ENCODE measurements at regions not wholly inside any gene's neighbourhood (a gene's known extent, or its start where the extent isn't known, plus 50 kb on each side); places are given as distances from the start of the nearest gene placed in this dataset.

GRCh38 chr11:15843309-15843872 lies 513.0 kb downstream of the SOX6 start (continued):
- TF ChIP-seq RAD21 (IDR thresholded peaks at IDR 0.05; ENCODE audit: low read depth) = no peak
- no peak for TF ChIP-seq YY1 (IDR thresholded peaks at IDR 0.05; ENCODE audit: extremely low read depth, insufficient replicate concordance, low read depth, low read length)
- TF ChIP-seq FOSL1 (IDR thresholded peaks at IDR 0.05; ENCODE audit: low read depth) = no peak
- TF ChIP-seq REST (IDR thresholded peaks at IDR 0.05; ENCODE audit: low read depth) = no peak
- TF ChIP-seq EGR1 (IDR thresholded peaks at IDR 0.05; ENCODE audit: low read depth) = no peak
- no peak for TF ChIP-seq SP1 (IDR thresholded peaks at IDR 0.05; ENCODE audit: low read depth)
- TF ChIP-seq CEBPB (IDR thresholded peaks at IDR 0.05; ENCODE audit: low read depth) = no peak
- TF ChIP-seq POLR2AphosphoS5 (IDR thresholded peaks at IDR 0.05; ENCODE audit: low read depth, low read length) = no peak
- no peak for TF ChIP-seq EZH2phosphoT487 (IDR thresholded peaks at IDR 0.05; ENCODE audit: borderline replicate concordance)

- Histone ChIP-seq H3K9me2 (ENCODE audit: insufficient read depth) (no peaks in the 10 kb centered on the region), H2AFZ (ENCODE audit: low read depth, low read length, poor library complexity, severe bottlenecking) (no peak overlapping the region), H3K4me3 (replicated peaks in 1 of 2; ENCODE audit: low read depth in 1 of 2, low read length in 2 of 2) (no peak overlapping the region), H3K36me3 (ENCODE audit: control insufficient read depth in 1 of 2, insufficient read depth in 2 of 2, low read length in 2 of 2) (no peaks in the 10 kb centered on the region), H3K9me3 (ENCODE audit: control insufficient read depth in 1 of 2, insufficient read depth in 1 of 2, low read depth in 1 of 2, low read length in 2 of 2) (no peaks in the 10 kb centered on the region), H3K4me2 (ENCODE audit: low read length) (no peak overlapping the region), H3K27me3 (ENCODE audit: insufficient read depth, low read length) (peaks cover 32% of the 10 kb centered on the region), H3K79me2 (ENCODE audit: insufficient read depth, low read length) (no peaks in the 10 kb centered on the region), H3K9ac (ENCODE audit: low read length) (no peak overlapping the region), H3K27ac (ENCODE audit: low read depth, low read length) (no peak overlapping the region), H3K4me1 (ENCODE audit: control insufficient read depth in 1 of 2, insufficient read depth in 2 of 2, low read length in 2 of 2) (no peaks in the 10 kb centered on the region), H4K20me1 (ENCODE audit: insufficient read depth) (no peaks in the 10 kb centered on the region; the same call in 1 of the 2 replicates)
- RAD21 ChIA-PET (ENCODE audit: low non-redundant PET in 1 of 2, low total read pairs in 2 of 2, uncharacterized antibody in 2 of 2, unreplicated experiment in 2 of 2) = no interaction called here
- POLR2A ChIA-PET = no interaction called here
- BruUV-seq (replicated peaks) = no TSS peak
- ATAC-seq (no peak), DNase-seq (ENCODE audit: low read depth, low spot score) (no peak)
- intact Hi-C loops (cut with micrococcal nuclease) = no loop called here
- CTCF ChIA-PET = no interaction called here
- no peak for TF ChIP-seq EGR1 (IDR thresholded peaks at IDR 0.05; ENCODE audit: low read depth)
- TF ChIP-seq POLR2A (IDR thresholded peaks at IDR 0.05; ENCODE audit: borderline replicate concordance, extremely low read depth, insufficient read depth, insufficient read length) = no peak
- no peak for TF ChIP-seq MAX (IDR thresholded peaks at IDR 0.05)
- TF ChIP-seq RAD21 (IDR thresholded peaks at IDR 0.05; ENCODE audit: low read depth) = no peak
- TF ChIP-seq SRF (IDR thresholded peaks at IDR 0.05; ENCODE audit: low read depth) = no peak
- TF ChIP-seq CBX3 (IDR thresholded peaks at IDR 0.05; ENCODE audit: low read depth) = no peak
- no peak for TF ChIP-seq POLR2AphosphoS5 (IDR thresholded peaks at IDR 0.05; ENCODE audit: low read depth, low read length)
- no peak for TF ChIP-seq TCF7L2 (IDR thresholded peaks at IDR 0.05; ENCODE audit: borderline replicate concordance, extremely low read depth, insufficient read depth, insufficient read length)
- no peak for TF ChIP-seq SIN3A (IDR thresholded peaks at IDR 0.05; ENCODE audit: low read depth)
- TF ChIP-seq EZH2phosphoT487 (IDR thresholded peaks at IDR 0.05; ENCODE audit: borderline replicate concordance) = no peak
- TF ChIP-seq ELF1 (IDR thresholded peaks at IDR 0.05; ENCODE audit: borderline replicate concordance, low read depth) = no peak
- no peak for TF ChIP-seq EZH2 (IDR thresholded peaks at IDR 0.05)
- no peak for TF ChIP-seq ZBTB33 (IDR thresholded peaks at IDR 0.05; ENCODE audit: extremely low read depth, insufficient replicate concordance, low read length)
- TF ChIP-seq SP1 (IDR thresholded peaks at IDR 0.05; ENCODE audit: low read depth) = no peak
- TF ChIP-seq FOSL1 (IDR thresholded peaks at IDR 0.05; ENCODE audit: low read depth) = no peak
- TF ChIP-seq ATF3 (IDR thresholded peaks at IDR 0.05) = no peak
- TF ChIP-seq YY1 (IDR thresholded peaks at IDR 0.05; ENCODE audit: extremely low read depth, insufficient replicate concordance, low read depth, low read length) = no peak
These were observed 511.1 kb downstream of the SOX6 start for GRCh38 chr11:15845261-15845660.

Measured in HCT116 (cell line).